ENCODE measurements at regions not wholly inside any gene's neighbourhood (a gene's known extent, or its start where the extent isn't known, plus 50 kb on each side); places are given as distances from the start of the nearest gene placed in this dataset.

DNA sequence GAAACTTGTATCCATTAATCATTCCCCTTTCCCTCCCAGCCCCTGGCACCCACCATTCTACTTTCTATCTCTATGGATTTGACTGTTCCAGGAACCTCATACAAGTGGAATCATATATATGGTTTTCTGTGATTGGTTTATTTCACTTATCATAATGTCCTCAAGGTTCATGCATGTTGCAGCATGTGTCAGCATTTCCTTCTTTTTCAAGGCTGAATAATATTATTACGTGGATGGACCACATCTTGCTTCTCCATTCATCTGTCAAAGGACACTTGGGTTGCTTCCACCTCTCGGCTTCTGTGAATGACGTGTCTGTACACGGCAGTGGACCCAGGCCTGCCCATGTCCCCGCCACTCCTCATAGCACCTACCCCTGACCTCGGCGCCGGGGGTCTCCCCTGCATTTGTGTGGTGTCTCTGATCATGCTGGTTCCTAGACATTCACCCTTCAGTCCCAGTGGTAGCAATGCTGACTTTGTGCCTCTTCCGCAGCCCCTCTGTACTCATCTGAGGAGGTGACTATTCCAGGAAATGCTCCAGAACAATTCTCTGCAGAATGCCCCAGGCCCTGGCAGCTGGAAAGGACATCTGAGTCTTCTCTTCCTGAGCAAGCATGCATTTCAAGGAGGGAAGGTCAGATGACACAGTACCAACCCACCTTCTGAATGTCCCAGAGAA lies 136.9 kb downstream of the PSMG1 start:
- no peak for TF ChIP-seq EP300 (IDR thresholded peaks at IDR 0.05)
- TF ChIP-seq POLR2A (IDR thresholded peaks at IDR 0.05): no peak

Measured in sigmoid colon (tissue), 4 donors.